CD14-positive monocyte (primary cell): ENCODE measurements at regions not wholly inside any gene's neighbourhood (a gene's known extent, or its start where the extent isn't known, plus 50 kb on each side); places are given as distances from the start of the nearest gene placed in this dataset.

Source experiments
- DNase-seq, 3 donors: peaks; one replicate each; pipeline ENCODE4 v3.0.0-alpha.2; 2011 to 2022
- H2AFZ ChIP-seq: 2 replicates; pipeline ENCODE4 v1.6.0; 2012; ENCODE audit warnings: mild to moderate bottlenecking, low read depth, low read length, inconsistent platforms; ENCODE audit not compliant: insufficient read depth, poor library complexity, severe bottlenecking
- H3K27ac ChIP-seq, 2 donors: 1 replicate in 1 of 2; 2 replicates in 1 of 2; pipeline ENCODE4 v1.5.1; 2012 to 2013; ENCODE audit warnings: low read length in 2 of 2, control low read depth in 1 of 2, inconsistent platforms in 1 of 2, low read depth in 1 of 2, mild to moderate bottlenecking in 1 of 2
- H3K27me3 ChIP-seq, 2 donors: one replicate each; pipeline versions ENCODE4 v1.6.0 to v1.6.1; 2011 to 2013; ENCODE audit warnings: low read length in 2 of 2; ENCODE audit not compliant: control insufficient read depth in 2 of 2, insufficient read depth in 2 of 2
- H3K36me3 ChIP-seq, 2 donors: replicated peaks in 1 of 2; 1 replicate in 1 of 2; 2 replicates in 1 of 2; pipeline versions ENCODE4 v1.5.1 to v1.6.1; 2012 to 2013; ENCODE audit warnings: low read length in 2 of 2, control low read depth in 1 of 2, inconsistent platforms in 1 of 2, mild to moderate bottlenecking in 1 of 2; ENCODE audit not compliant: insufficient read depth in 2 of 2, control insufficient read depth in 1 of 2
- H3K4me1 ChIP-seq, 2 donors: 1 replicate in 1 of 2; 2 replicates in 1 of 2; pipeline versions ENCODE4 v1.5.1 to v1.6.1; 2012 to 2013; ENCODE audit warnings: low read length in 2 of 2, control low read depth in 1 of 2, inconsistent platforms in 1 of 2, mild to moderate bottlenecking in 1 of 2, moderate library complexity in 1 of 2; ENCODE audit not compliant: insufficient read depth in 2 of 2, control insufficient read depth in 1 of 2
- H3K4me2 ChIP-seq: replicated peaks from 2 replicates; pipeline ENCODE3; 2012; ENCODE audit warnings: low read length, moderate library complexity, mild to moderate bottlenecking; ENCODE audit not compliant: poor library complexity, severe bottlenecking; ENCODE audit errors: extremely low read depth
- H3K4me3 ChIP-seq, 3 experiments: fragments of 200-600 bp in 1 of 3; sonication (generic) in 1 of 3; replicated peaks in 1 of 3; 1 replicate in 2 of 3; 2 replicates in 1 of 3; pipeline ENCODE4 v1.5.1; 2011 to 2013; ENCODE audit warnings: low read length in 3 of 3, mild to moderate bottlenecking in 3 of 3, control low read depth in 2 of 3, low read depth in 2 of 3, inconsistent platforms in 1 of 3, moderate library complexity in 1 of 3
- H3K79me2 ChIP-seq: 2 replicates; pipeline ENCODE4 v1.6.0; 2012; ENCODE audit warnings: mild to moderate bottlenecking, control low read depth, inconsistent platforms, low read length, moderate library complexity; ENCODE audit not compliant: insufficient read depth
- H3K9ac ChIP-seq: 2 replicates; pipeline ENCODE4 v1.6.0; 2017; ENCODE audit warnings: low read length, mild to moderate bottlenecking; ENCODE audit not compliant: insufficient read depth, poor library complexity, severe bottlenecking
- H3K9me3 ChIP-seq, 2 donors: replicated peaks in 1 of 2; 1 replicate in 1 of 2; 2 replicates in 1 of 2; pipeline versions ENCODE4 v1.5.1 to v1.6.1; 2012 to 2013; ENCODE audit warnings: low read length in 2 of 2, control low read depth in 1 of 2; ENCODE audit not compliant: control insufficient read depth in 1 of 2, insufficient read depth in 1 of 2
- H4K20me1 ChIP-seq: 2 replicates; pipeline ENCODE4 v1.6.0; 2012; ENCODE audit warnings: mild to moderate bottlenecking, low read length, control low read depth, moderate library complexity; ENCODE audit not compliant: insufficient read depth
- H3K27ac Mint-ChIP-seq, 7 donors: one replicate each; pipeline ENCODE4 v1.8.0; 2020; ENCODE audit warnings: mild to moderate bottlenecking in 7 of 7, mixed read lengths in 7 of 7, moderate library complexity in 6 of 7, inconsistent platforms in 2 of 7
- H3K27me3 Mint-ChIP-seq, 3 donors: one replicate each; pipeline ENCODE4 v1.8.0; 2021 to 2022; ENCODE audit warnings: low read depth in 3 of 3, mild to moderate bottlenecking in 3 of 3, mixed read lengths in 3 of 3, moderate library complexity in 3 of 3, inconsistent platforms in 1 of 3
- H3K36me3 Mint-ChIP-seq, 2 donors: one replicate each; pipeline ENCODE4 v1.8.0; 2020; ENCODE audit warnings: mixed read lengths in 2 of 2, inconsistent platforms in 1 of 2, mild to moderate bottlenecking in 1 of 2
- H3K4me1 Mint-ChIP-seq: one replicate; pipeline ENCODE4 v1.8.0; 2020; ENCODE audit warnings: mild to moderate bottlenecking, mixed read lengths
- H3K4me3 Mint-ChIP-seq, 2 donors: one replicate each; pipeline ENCODE4 v1.8.0; 2020; ENCODE audit warnings: mild to moderate bottlenecking in 2 of 2, mixed read lengths in 2 of 2, moderate library complexity in 1 of 2
- H3K9me3 Mint-ChIP-seq, 7 donors: one replicate each; pipeline ENCODE4 v1.8.0; 2020 to 2022; ENCODE audit warnings: mixed read lengths in 7 of 7, mild to moderate bottlenecking in 6 of 7, moderate library complexity in 6 of 7, inconsistent platforms in 2 of 7
- CTCF ChIP-seq: fragments of 200-600 bp; IDR thresholded peaks from one replicate; pipeline ENCODE4 v1.8.0; 2022; ENCODE audit warnings: antibody characterized with exemption, mild to moderate bottlenecking
- WGBS: methylation state at CpG from one replicate; pipeline ENCODE4 v1.1.5; 2013; ENCODE audit warnings: missing lambda C conversion rate; ENCODE audit not compliant: insufficient coverage; 5-methylcytosine and 5-hydroxymethylcytosine counted together
- intact Hi-C, 2 donors: fragments of 100-400 bp; cut with micrococcal nuclease; formaldehyde crosslinking; loops; one replicate each; pipeline versions ENCODE4 v1.15.0 to v1.15.1; 2023

GRCh38 chr13:62049992-62050391, 634.3 kb upstream of the PCDH20 start:
- no peak overlapping the region for H3K4me3 Mint-ChIP-seq
- Histone ChIP-seq H3K4me2 (no peak overlapping the region), H3K4me3 (no peak overlapping the region), H4K20me1 (no peaks in the 10 kb centered on the region), H3K9ac (no peak overlapping the region), H3K27ac (no peak overlapping the region), H3K9me3 (peaks cover 16 to 29% of the 10 kb centered on the region in 2 donors), H3K36me3 (no peaks in the 10 kb centered on the region), H2AFZ (no peak overlapping the region), H3K4me1 (no peaks in the 10 kb centered on the region), H3K79me2 (no peaks in the 10 kb centered on the region), H3K27me3 (no peaks in the 10 kb centered on the region)
- intact Hi-C loops, result no loop called here
- WGBS, result no CpG with 5 or more reads among the region's 2 CpGs
- no peak for TF ChIP-seq CTCF
- H3K9me3 Mint-ChIP-seq, result peaks cover 2 to 27% (median 12%) of the 10 kb centered on the region in 7 donors
- no peaks in the 10 kb centered on the region for H3K27me3 Mint-ChIP-seq
- DNase-seq, result no peak
- H3K27ac Mint-ChIP-seq, result no peak overlapping the region
- no peaks in the 10 kb centered on the region for H3K4me1 Mint-ChIP-seq
- no peaks in the 10 kb centered on the region for H3K36me3 Mint-ChIP-seq

GRCh38 chr13:62046512-62046911, 630.9 kb upstream of the PCDH20 start:
- H3K27ac Mint-ChIP-seq, result no peak overlapping the region
- 92% methylated on average over 13 of the region's 13 CpGs for whole genome bisulfite sequencing
- Histone ChIP-seq H3K4me2 (no peak overlapping the region), H3K4me1 (no peaks in the 10 kb centered on the region), H3K79me2 (no peaks in the 10 kb centered on the region), H3K27ac (no peak overlapping the region), H3K9ac (no peak overlapping the region), H3K27me3 (no peaks in the 10 kb centered on the region), H3K36me3 (no peaks in the 10 kb centered on the region), H3K9me3 (peaks cover 16 to 24% of the 10 kb centered on the region in 2 donors), H3K4me3 (no peak overlapping the region), H2AFZ (no peak overlapping the region), H4K20me1 (no peaks in the 10 kb centered on the region)
- no peaks in the 10 kb centered on the region for H3K36me3 Mint-ChIP-seq
- H3K9me3 Mint-ChIP-seq, result peaks cover 0 to 16% (median 9%) of the 10 kb centered on the region in 7 donors
- H3K4me1 Mint-ChIP-seq, result no peaks in the 10 kb centered on the region
- DNase-seq, result no peak
- no peak overlapping the region for H3K4me3 Mint-ChIP-seq
- no peak for TF ChIP-seq CTCF
- H3K27me3 Mint-ChIP-seq, result no peaks in the 10 kb centered on the region
- intact Hi-C loops, result no loop called here
